ENCODE measurements at regions not wholly inside any gene's neighbourhood (a gene's known extent, or its start where the extent isn't known, plus 50 kb on each side); places are given as distances from the start of the nearest gene placed in this dataset.

DNA sequence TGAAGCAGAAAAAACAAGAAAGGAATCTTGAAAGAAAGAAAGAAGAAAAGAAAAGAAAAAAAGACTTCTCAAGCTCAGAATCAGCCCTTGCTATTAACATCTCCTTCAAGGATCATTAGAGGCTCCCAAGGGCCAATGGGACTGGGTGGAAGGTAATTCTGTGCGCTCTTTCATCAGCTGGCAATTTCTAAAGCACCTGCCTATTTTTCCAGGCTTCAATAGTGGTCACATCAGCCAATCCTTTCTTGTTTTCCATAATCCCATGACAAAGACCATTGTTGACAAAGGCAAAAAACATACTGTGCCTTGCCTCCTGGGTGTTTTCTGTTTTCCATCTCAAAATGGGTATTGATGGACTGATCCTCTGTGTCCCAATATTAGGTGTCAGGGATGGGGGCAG lies 88.2 kb upstream of the TSC22D1 start:
- no peak for DNase-seq (ENCODE audit: extremely low read depth, low read depth)

GRCh38 chr13:44662515-44662914 lies 86.4 kb upstream of the TSC22D1 start:
- H3K4me3 ChIP-seq (replicated peaks; ENCODE audit: low read depth, low read length), result no peak overlapping the region
- DNase-seq (ENCODE audit: extremely low read depth, low read depth), result no peak
- TF ChIP-seq, protein P1, sequence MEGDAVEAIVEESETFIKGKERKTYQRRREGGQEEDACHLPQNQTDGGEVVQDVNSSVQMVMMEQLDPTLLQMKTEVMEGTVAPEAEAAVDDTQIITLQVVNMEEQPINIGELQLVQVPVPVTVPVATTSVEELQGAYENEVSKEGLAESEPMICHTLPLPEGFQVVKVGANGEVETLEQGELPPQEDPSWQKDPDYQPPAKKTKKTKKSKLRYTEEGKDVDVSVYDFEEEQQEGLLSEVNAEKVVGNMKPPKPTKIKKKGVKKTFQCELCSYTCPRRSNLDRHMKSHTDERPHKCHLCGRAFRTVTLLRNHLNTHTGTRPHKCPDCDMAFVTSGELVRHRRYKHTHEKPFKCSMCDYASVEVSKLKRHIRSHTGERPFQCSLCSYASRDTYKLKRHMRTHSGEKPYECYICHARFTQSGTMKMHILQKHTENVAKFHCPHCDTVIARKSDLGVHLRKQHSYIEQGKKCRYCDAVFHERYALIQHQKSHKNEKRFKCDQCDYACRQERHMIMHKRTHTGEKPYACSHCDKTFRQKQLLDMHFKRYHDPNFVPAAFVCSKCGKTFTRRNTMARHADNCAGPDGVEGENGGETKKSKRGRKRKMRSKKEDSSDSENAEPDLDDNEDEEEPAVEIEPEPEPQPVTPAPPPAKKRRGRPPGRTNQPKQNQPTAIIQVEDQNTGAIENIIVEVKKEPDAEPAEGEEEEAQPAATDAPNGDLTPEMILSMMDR (IDR thresholded peaks at IDR 0.05; ENCODE audit: low read depth, low read length, missing control alignments), result no peak

More for the DNA sequence above, 88.2 kb upstream of the TSC22D1 start:
- TF ChIP-seq, protein P1 (IDR thresholded peaks at IDR 0.05; ENCODE audit: low read depth, low read length, missing control alignments), result no peak
- no peak overlapping the region for H3K4me3 ChIP-seq (replicated peaks; ENCODE audit: low read depth, low read length)

- no peak for DNase-seq (ENCODE audit: extremely low read depth, low read depth)
- TF ChIP-seq, protein P1 (IDR thresholded peaks at IDR 0.05; ENCODE audit: low read depth, low read length, missing control alignments), result no peak
- H3K4me3 ChIP-seq (replicated peaks; ENCODE audit: low read depth, low read length), result no peak overlapping the region
Measured at GRCh38 chr13:44661936-44662335, 85.8 kb upstream of the TSC22D1 start.

DNA sequence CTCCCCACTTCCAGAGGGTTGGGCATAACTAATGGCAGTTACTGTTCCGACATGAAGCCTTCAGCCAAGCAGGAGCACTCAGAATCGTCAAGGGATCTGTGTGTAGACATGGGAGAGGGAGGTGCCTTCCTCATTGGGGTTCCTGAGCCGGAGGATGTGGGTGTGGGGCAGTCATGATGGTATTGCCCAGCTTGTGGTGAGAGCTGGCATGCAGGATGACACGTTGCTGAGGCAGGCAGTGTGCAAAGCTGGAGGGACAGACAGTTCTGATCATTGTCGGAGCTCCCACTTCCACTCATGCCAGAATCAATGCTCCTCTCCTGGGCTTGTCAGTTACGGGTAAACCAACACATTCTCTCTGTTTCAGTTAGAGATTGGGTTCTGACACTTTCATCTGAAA lies 83.9 kb upstream of the TSC22D1 start:
- DNase-seq (ENCODE audit: extremely low read depth, low read depth), result no peak
- TF ChIP-seq, protein P1 (IDR thresholded peaks at IDR 0.05; ENCODE audit: low read depth, low read length, missing control alignments), result no peak
- no peak overlapping the region for H3K4me3 ChIP-seq (replicated peaks; ENCODE audit: low read depth, low read length)

- TF ChIP-seq, protein P1 (IDR thresholded peaks at IDR 0.05; ENCODE audit: low read depth, low read length, missing control alignments), result no peak
- no peak overlapping the region for H3K4me3 ChIP-seq (replicated peaks; ENCODE audit: low read depth, low read length)
- DNase-seq (ENCODE audit: extremely low read depth, low read depth), result no peak
Measured at GRCh38 chr13:44652962-44653660, 77.0 kb upstream of the TSC22D1 start.

DNA sequence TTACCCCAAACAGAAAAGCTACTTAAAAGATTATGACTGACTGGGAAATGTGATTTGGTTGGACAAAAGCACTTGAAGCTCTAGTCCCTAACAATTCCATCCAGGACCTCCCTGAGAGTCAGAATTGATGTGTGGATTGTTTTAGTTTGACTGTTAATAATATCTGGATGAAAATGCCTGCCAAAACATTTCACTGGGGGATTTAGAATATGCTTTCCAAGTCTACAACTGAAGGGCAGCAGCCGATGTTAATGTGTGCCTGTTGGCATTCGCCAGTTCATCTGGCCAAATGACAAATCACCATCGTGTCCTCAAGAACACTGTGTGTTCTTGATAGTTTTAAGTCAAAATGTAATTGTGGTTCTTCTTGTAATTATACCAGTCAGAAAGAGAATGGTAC lies 76.0 kb upstream of the TSC22D1 start:
- no peak for DNase-seq (ENCODE audit: extremely low read depth, low read depth)
- H3K4me3 ChIP-seq (replicated peaks; ENCODE audit: low read depth, low read length), result no peak overlapping the region
- TF ChIP-seq, protein P1 (IDR thresholded peaks at IDR 0.05; ENCODE audit: low read depth, low read length, missing control alignments), result no peak

- TF ChIP-seq, protein P1 (IDR thresholded peaks at IDR 0.05; ENCODE audit: low read depth, low read length, missing control alignments), result no peak
- DNase-seq (ENCODE audit: extremely low read depth, low read depth), result no peak
- H3K4me3 ChIP-seq (replicated peaks; ENCODE audit: low read depth, low read length), result no peak overlapping the region
Measured at GRCh38 chr13:44651724-44652123, 75.6 kb upstream of the TSC22D1 start.
